BE2C (cell line): ENCODE measurements at regions not wholly inside any gene's neighbourhood (a gene's known extent, or its start where the extent isn't known, plus 50 kb on each side); places are given as distances from the start of the nearest gene placed in this dataset.

Experiments
- DNase-seq: peaks from one replicate; pipeline ENCODE4 v3.0.0-alpha.2; 2020
- H3K27me3 ChIP-seq: fragments of 250-450 bp; sonication (Bioruptor Pico); 2 replicates; pipeline ENCODE4 v1.5.1; 2020; ENCODE audit warnings: mild to moderate bottlenecking
- H3K36me3 ChIP-seq: fragments of 250-450 bp; sonication (Bioruptor Pico); 2 replicates; pipeline ENCODE4 v1.5.1; 2020; ENCODE audit warnings: mild to moderate bottlenecking
- H3K4me1 ChIP-seq: fragments of 250-450 bp; sonication (Bioruptor Pico); 2 replicates; pipeline ENCODE4 v1.5.1; 2020
- H3K4me3 ChIP-seq: 2 replicates; pipeline ENCODE4 v1.5.1; 2011; ENCODE audit warnings: low read depth, low read length
- H3K9me3 ChIP-seq: fragments of 250-450 bp; sonication (Bioruptor Pico); 2 replicates; pipeline ENCODE4 v1.5.1; 2020
- CTCF ChIP-seq: IDR thresholded peaks from 2 replicates; pipeline ENCODE4 v1.5.1; 2012; ENCODE audit warnings: mild to moderate bottlenecking, low read depth, low read length

- H3K4me3 ChIP-seq, result no peak overlapping the region
- H3K4me1 ChIP-seq, result peaks cover 10% of the 10 kb centered on the region
- peak; percentile 89 for TF ChIP-seq CTCF
- DNase-seq, result peak; percentile 59
- H3K36me3 ChIP-seq, result no peaks in the 10 kb centered on the region
- no peaks in the 10 kb centered on the region for H3K9me3 ChIP-seq
- H3K27me3 ChIP-seq, result no peaks in the 10 kb centered on the region
Measured at GRCh38 chr16:76653390-76654026, 376.3 kb downstream of the CNTNAP4 start.

GRCh38 chr16:76654088-76654820 is 377.1 kb downstream of the CNTNAP4 start:
- H3K27me3 ChIP-seq, result no peaks in the 10 kb centered on the region
- no peak for TF ChIP-seq CTCF
- H3K36me3 ChIP-seq, result no peaks in the 10 kb centered on the region
- no peak overlapping the region for H3K4me3 ChIP-seq
- H3K4me1 ChIP-seq, result peaks cover 10% of the 10 kb centered on the region
- no peak for DNase-seq
- H3K9me3 ChIP-seq, result no peaks in the 10 kb centered on the region

- H3K36me3 ChIP-seq, result no peaks in the 10 kb centered on the region
- DNase-seq, result peak; percentile 74
- 0 out of 2 replicates have a peak overlapping the region, but pooled peaks have one; percentile 8 for H3K4me3 ChIP-seq
- H3K9me3 ChIP-seq, result no peaks in the 10 kb centered on the region
- H3K27me3 ChIP-seq, result no peaks in the 10 kb centered on the region
- TF ChIP-seq CTCF, result no peak
- H3K4me1 ChIP-seq, result peaks cover 10% of the 10 kb centered on the region
Measured at GRCh38 chr16:76656994-76657393, 379.8 kb downstream of the CNTNAP4 start.

GRCh38 chr16:76661691-76662235 is 384.6 kb downstream of the CNTNAP4 start:
- no peak for TF ChIP-seq CTCF
- peaks cover 8% of the 10 kb centered on the region for H3K4me1 ChIP-seq
- H3K36me3 ChIP-seq, result no peaks in the 10 kb centered on the region
- no peaks in the 10 kb centered on the region for H3K27me3 ChIP-seq
- no peak for DNase-seq
- H3K4me3 ChIP-seq, result no peak overlapping the region
- no peaks in the 10 kb centered on the region for H3K9me3 ChIP-seq

GRCh38 chr16:76665571-76666275 is 388.5 kb downstream of the CNTNAP4 start:
- H3K27me3 ChIP-seq, result no peaks in the 10 kb centered on the region
- no peaks in the 10 kb centered on the region for H3K36me3 ChIP-seq
- no peaks in the 10 kb centered on the region for H3K4me1 ChIP-seq
- TF ChIP-seq CTCF, result peak; percentile 14; the same call in 1 of the 2 replicates
- H3K4me3 ChIP-seq, result no peak overlapping the region
- no peak for DNase-seq
- H3K9me3 ChIP-seq, result no peaks in the 10 kb centered on the region
